ENCODE measurements at regions not wholly inside any gene's neighbourhood (a gene's known extent, or its start where the extent isn't known, plus 50 kb on each side); places are given as distances from the start of the nearest gene placed in this dataset.

DNA sequence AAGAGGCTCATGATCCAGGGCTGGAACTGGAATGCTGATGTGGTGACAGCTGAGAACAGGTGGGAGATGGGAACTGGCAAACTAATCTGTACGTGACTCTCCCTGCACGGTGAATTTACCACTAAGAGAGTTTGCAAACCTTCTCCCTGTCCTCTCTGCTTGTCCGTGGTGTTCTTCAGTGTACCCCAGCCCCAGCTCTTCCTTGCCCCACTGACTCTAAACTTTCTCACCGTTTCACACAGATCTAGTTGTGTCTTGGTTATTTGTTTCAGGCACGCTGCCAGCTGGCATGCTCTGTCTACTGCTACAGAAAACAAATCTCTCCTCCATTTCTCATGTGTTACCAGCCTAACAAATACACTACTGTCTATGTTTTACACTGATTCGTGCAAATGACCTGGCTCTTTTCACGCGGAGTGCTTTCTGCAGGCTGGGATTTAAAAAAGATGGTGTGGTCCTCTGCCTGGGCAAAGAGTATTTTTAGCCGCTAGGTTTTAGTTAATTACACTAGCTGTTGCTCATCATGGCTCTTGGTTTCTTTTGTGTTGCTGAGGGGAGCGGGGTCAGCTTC, 192.7 kb upstream of the LRIG1 start:
- Histone ChIP-seq H3K4me3 (ENCODE audit: low read depth, low read length, poor library complexity, severe bottlenecking) (no peak overlapping the region), H3K27ac (ENCODE audit: low read depth, low read length, poor library complexity, severe bottlenecking) (no peak overlapping the region), H3K36me3 (ENCODE audit: insufficient read depth, low read length, poor library complexity, severe bottlenecking) (no peaks in the 10 kb centered on the region), H3K4me1 (ENCODE audit: insufficient read depth, low read length, poor library complexity, severe bottlenecking) (peaks cover 14% of the 10 kb centered on the region), H3K9me3 (ENCODE audit: low read depth, low read length, poor library complexity, severe bottlenecking) (no peaks in the 10 kb centered on the region), H3K27me3 (replicated peaks; ENCODE audit: insufficient read depth, low read depth, low read length, poor library complexity) (no peaks in the 10 kb centered on the region)
- BruUV-seq (replicated peaks), result no TSS peak
- ChIA-PET CTCF (no interaction called here), POLR2A (ENCODE audit: low non-redundant PET) (no interaction called here)
- peak; percentile 15 for DNase-seq (ENCODE audit: low spot score)
- TF ChIP-seq EZH2 (IDR thresholded peaks at IDR 0.05; ENCODE audit: borderline replicate concordance, low read depth, low read length, poor library complexity, severe bottlenecking), result no peak
- no peak for TF ChIP-seq CTCF (conservative IDR thresholded peaks at IDR 0.05; ENCODE audit: low read depth, low read length)
- intact Hi-C loops (cut with micrococcal nuclease; ENCODE audit: unreplicated experiment), result no loop called here

- no peaks in the 10 kb centered on the region for H3K4me1 ChIP-seq (ENCODE audit: insufficient read depth, low read length, poor library complexity, severe bottlenecking)
- no TSS peak for BruUV-seq (replicated peaks)
- ChIA-PET CTCF (no interaction called here), POLR2A (ENCODE audit: low non-redundant PET) (no interaction called here)
- no peak for TF ChIP-seq EZH2 (IDR thresholded peaks at IDR 0.05; ENCODE audit: borderline replicate concordance, low read depth, low read length, poor library complexity, severe bottlenecking)
- DNase-seq (ENCODE audit: low spot score), result no peak
- H3K36me3 ChIP-seq (ENCODE audit: insufficient read depth, low read length, poor library complexity, severe bottlenecking), result no peaks in the 10 kb centered on the region
- no peak overlapping the region for H3K27ac ChIP-seq (ENCODE audit: low read depth, low read length, poor library complexity, severe bottlenecking)
- no peak overlapping the region for H3K4me3 ChIP-seq (ENCODE audit: low read depth, low read length, poor library complexity, severe bottlenecking)
- intact Hi-C loops (cut with micrococcal nuclease; ENCODE audit: unreplicated experiment), result no loop called here
- no peaks in the 10 kb centered on the region for H3K9me3 ChIP-seq (ENCODE audit: low read depth, low read length, poor library complexity, severe bottlenecking)
- H3K27me3 ChIP-seq (replicated peaks; ENCODE audit: insufficient read depth, low read depth, low read length, poor library complexity), result no peaks in the 10 kb centered on the region
Observed at GRCh38 chr3:66702126-66702525, 201.3 kb upstream of the LRIG1 start.

DNA sequence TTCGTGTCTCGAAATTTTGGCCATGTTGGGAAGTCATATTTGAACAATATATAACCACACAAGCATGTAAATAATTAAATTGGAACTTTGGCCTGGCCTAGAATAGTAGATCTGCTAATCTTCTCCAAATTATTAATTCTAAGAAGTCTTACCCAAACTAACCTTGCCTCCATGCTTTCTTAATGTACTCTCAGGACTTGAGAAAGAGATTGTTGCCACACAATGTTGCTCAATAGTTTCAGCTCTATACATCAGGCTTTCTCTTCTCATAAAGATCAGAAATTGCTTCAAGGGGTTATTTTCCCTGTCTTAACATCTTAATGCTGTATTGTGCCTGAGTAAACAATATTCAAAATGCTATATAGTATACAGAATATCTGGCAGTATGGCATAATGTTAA, 202.7 kb upstream of the LRIG1 start:
- H3K27me3 ChIP-seq (replicated peaks; ENCODE audit: insufficient read depth, low read depth, low read length, poor library complexity), result no peaks in the 10 kb centered on the region
- no peaks in the 10 kb centered on the region for H3K4me1 ChIP-seq (ENCODE audit: insufficient read depth, low read length, poor library complexity, severe bottlenecking)
- no peaks in the 10 kb centered on the region for H3K9me3 ChIP-seq (ENCODE audit: low read depth, low read length, poor library complexity, severe bottlenecking)
- TF ChIP-seq CTCF (conservative IDR thresholded peaks at IDR 0.05; ENCODE audit: low read depth, low read length) (no peak), EZH2 (IDR thresholded peaks at IDR 0.05; ENCODE audit: borderline replicate concordance, low read depth, low read length, poor library complexity, severe bottlenecking) (no peak)
- no TSS peak for BruUV-seq (replicated peaks)
- DNase-seq (ENCODE audit: low spot score), result no peak
- no peaks in the 10 kb centered on the region for H3K36me3 ChIP-seq (ENCODE audit: insufficient read depth, low read length, poor library complexity, severe bottlenecking)
- CTCF ChIA-PET, result no interaction called here
- no peak overlapping the region for H3K27ac ChIP-seq (ENCODE audit: low read depth, low read length, poor library complexity, severe bottlenecking)
- no peak overlapping the region for H3K4me3 ChIP-seq (ENCODE audit: low read depth, low read length, poor library complexity, severe bottlenecking)
- intact Hi-C loops (cut with micrococcal nuclease; ENCODE audit: unreplicated experiment), result no loop called here
- POLR2A ChIA-PET (ENCODE audit: low non-redundant PET), result no interaction called here

GRCh38 chr3:66705076-66705475, 204.3 kb upstream of the LRIG1 start:
- no peaks in the 10 kb centered on the region for H3K27me3 ChIP-seq (replicated peaks; ENCODE audit: insufficient read depth, low read depth, low read length, poor library complexity)
- no peaks in the 10 kb centered on the region for H3K36me3 ChIP-seq (ENCODE audit: insufficient read depth, low read length, poor library complexity, severe bottlenecking)
- intact Hi-C loops (cut with micrococcal nuclease; ENCODE audit: unreplicated experiment), result no loop called here
- no peaks in the 10 kb centered on the region for H3K9me3 ChIP-seq (ENCODE audit: low read depth, low read length, poor library complexity, severe bottlenecking)
- BruUV-seq (replicated peaks), result no TSS peak
- no peak overlapping the region for H3K4me3 ChIP-seq (ENCODE audit: low read depth, low read length, poor library complexity, severe bottlenecking)
- POLR2A ChIA-PET (ENCODE audit: low non-redundant PET), result no interaction called here
- DNase-seq (ENCODE audit: low spot score), result no peak
- CTCF ChIA-PET, result no interaction called here
- TF ChIP-seq CTCF (conservative IDR thresholded peaks at IDR 0.05; ENCODE audit: low read depth, low read length), result no peak
- no peak for TF ChIP-seq EZH2 (IDR thresholded peaks at IDR 0.05; ENCODE audit: borderline replicate concordance, low read depth, low read length, poor library complexity, severe bottlenecking)
- no peaks in the 10 kb centered on the region for H3K4me1 ChIP-seq (ENCODE audit: insufficient read depth, low read length, poor library complexity, severe bottlenecking)
- no peak overlapping the region for H3K27ac ChIP-seq (ENCODE audit: low read depth, low read length, poor library complexity, severe bottlenecking)
